Gastroesophageal sphincter (tissue), 4 donors: ENCODE measurements at regions not wholly inside any gene's neighbourhood (a gene's known extent, or its start where the extent isn't known, plus 50 kb on each side); places are given as distances from the start of the nearest gene placed in this dataset.

Source experiments
- ATAC-seq: fragments of 150-250 bp; one replicate; pipeline ENCODE4 v1.9.1; 2016; ENCODE audit warnings: mild to moderate bottlenecking, moderate library complexity
- H3K27ac ChIP-seq, 4 donors: fragments of 200-600 bp; sonication (generic) in 3 of 4; 1 replicate in 3 of 4; 2 replicates in 1 of 4; pipeline ENCODE4 v1.5.1; 2016 to 2019
- H3K27me3 ChIP-seq: fragments of 200-600 bp; sonication (generic); one replicate; pipeline ENCODE4 v1.5.1; 2019
- H3K36me3 ChIP-seq, 2 donors: fragments of 200-600 bp; sonication (generic); one replicate each; pipeline ENCODE4 v1.5.1; 2019; ENCODE audit warnings: control low read depth in 1 of 2
- H3K4me1 ChIP-seq, 3 donors: fragments of 200-600 bp; sonication (generic); 1 replicate in 2 of 3; 2 replicates in 1 of 3; pipeline ENCODE4 v1.5.1; 2016 to 2019; ENCODE audit warnings: control low read depth in 2 of 3
- H3K4me3 ChIP-seq, 2 donors: fragments of 200-600 bp; sonication (generic); one replicate each; pipeline ENCODE4 v1.5.1; 2019; ENCODE audit warnings: mild to moderate bottlenecking in 1 of 2, moderate library complexity in 1 of 2
- H3K9me3 ChIP-seq, 3 donors: fragments of 200-600 bp; sonication (generic); one replicate each; pipeline ENCODE4 v1.5.1; 2017 to 2019; ENCODE audit warnings: control low read depth in 2 of 3
- EP300 ChIP-seq: sonication (generic); formaldehyde crosslinking; IDR thresholded peaks from one replicate; pipeline ENCODE4 v1.6.1; 2017; ENCODE audit warnings: antibody characterized with exemption, mild to moderate bottlenecking
- POLR2A ChIP-seq, 2 donors: fragments of 450-650 bp; IDR thresholded peaks; one replicate each; pipeline ENCODE4 v1.6.1; 2017; ENCODE audit warnings: antibody characterized with exemption in 2 of 2, mild to moderate bottlenecking in 2 of 2, moderate library complexity in 1 of 2
- POLR2AphosphoS5 ChIP-seq: sonication (generic); formaldehyde crosslinking; IDR thresholded peaks from one replicate; pipeline ENCODE4 v1.6.1; 2017; ENCODE audit warnings: antibody characterized with exemption
- WGBS, 2 donors: methylation state at CpG; one replicate each; pipeline ENCODE4 v1.1.5; 2018; ENCODE audit warnings: low coverage in 1 of 2; 5-methylcytosine and 5-hydroxymethylcytosine counted together
- TF ChIP-seq, protein P1 (sequence below), 4 experiments: fragments of 200-600 bp in 2 of 4; fragments of 450-650 bp in 2 of 4; sonication (generic) in 1 of 4; IDR thresholded peaks; one replicate each; pipeline ENCODE4 v1.5.1; 2017 to 2019; ENCODE audit warnings: antibody characterized with exemption in 4 of 4, mild to moderate bottlenecking in 2 of 4, moderate library complexity in 2 of 4

DNA sequence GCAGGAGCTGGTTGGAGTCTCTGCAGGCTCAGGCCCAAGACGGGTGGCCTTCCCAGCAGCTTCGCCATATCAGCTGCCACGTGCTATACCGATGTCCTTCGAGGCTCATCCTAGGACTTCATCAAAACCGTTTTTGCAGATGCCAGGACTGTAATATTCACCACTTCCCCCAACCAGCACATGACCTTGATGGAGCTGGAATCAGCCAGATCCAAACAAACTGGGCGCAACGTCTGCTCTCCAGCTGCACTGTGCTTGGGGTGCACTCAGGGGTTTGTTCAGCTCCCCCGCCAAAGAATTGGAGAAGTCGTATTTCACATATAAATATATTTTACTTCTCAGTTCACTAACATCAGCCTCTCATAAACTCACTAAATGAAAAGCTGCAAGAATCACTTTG is 149.5 kb upstream of the DIO3 start:
- Histone ChIP-seq H3K27ac (no peak overlapping the region), H3K36me3 (no peaks in the 10 kb centered on the region), H3K9me3 (no peaks in the 10 kb centered on the region), H3K4me3 (no peak overlapping the region), H3K4me1 (peaks cover 0 to 6% (median 0%) of the 10 kb centered on the region in 3 donors), H3K27me3 (peaks cover 9% of the 10 kb centered on the region)
- TF ChIP-seq EP300 (no peak), POLR2AphosphoS5 (no peak), POLR2A (IDR thresholded peaks at IDR 0.05) (no peak)
- TF ChIP-seq, protein P1, sequence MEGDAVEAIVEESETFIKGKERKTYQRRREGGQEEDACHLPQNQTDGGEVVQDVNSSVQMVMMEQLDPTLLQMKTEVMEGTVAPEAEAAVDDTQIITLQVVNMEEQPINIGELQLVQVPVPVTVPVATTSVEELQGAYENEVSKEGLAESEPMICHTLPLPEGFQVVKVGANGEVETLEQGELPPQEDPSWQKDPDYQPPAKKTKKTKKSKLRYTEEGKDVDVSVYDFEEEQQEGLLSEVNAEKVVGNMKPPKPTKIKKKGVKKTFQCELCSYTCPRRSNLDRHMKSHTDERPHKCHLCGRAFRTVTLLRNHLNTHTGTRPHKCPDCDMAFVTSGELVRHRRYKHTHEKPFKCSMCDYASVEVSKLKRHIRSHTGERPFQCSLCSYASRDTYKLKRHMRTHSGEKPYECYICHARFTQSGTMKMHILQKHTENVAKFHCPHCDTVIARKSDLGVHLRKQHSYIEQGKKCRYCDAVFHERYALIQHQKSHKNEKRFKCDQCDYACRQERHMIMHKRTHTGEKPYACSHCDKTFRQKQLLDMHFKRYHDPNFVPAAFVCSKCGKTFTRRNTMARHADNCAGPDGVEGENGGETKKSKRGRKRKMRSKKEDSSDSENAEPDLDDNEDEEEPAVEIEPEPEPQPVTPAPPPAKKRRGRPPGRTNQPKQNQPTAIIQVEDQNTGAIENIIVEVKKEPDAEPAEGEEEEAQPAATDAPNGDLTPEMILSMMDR (IDR thresholded peaks at IDR 0.05), result no peak
- WGBS, 2 donors, result 42 to 80% methylated on average over 4 to 5 of the region's 10 CpGs
- ATAC-seq, result no peak

GRCh38 chr14:101412739-101413138 is 148.6 kb upstream of the DIO3 start:
- ATAC-seq, result no peak
- Histone ChIP-seq H3K4me3 (no peak overlapping the region), H3K27ac (no peak overlapping the region), H3K4me1 (peaks cover 0 to 6% (median 0%) of the 10 kb centered on the region in 3 donors), H3K9me3 (peaks cover 0 to 4% (median 0%) of the 10 kb centered on the region in 3 donors), H3K36me3 (no peaks in the 10 kb centered on the region), H3K27me3 (no peaks in the 10 kb centered on the region)
- TF ChIP-seq POLR2AphosphoS5 (no peak), EP300 (no peak), POLR2A (IDR thresholded peaks at IDR 0.05) (no peak)
- TF ChIP-seq, protein P1 (IDR thresholded peaks at IDR 0.05), result no peak
- WGBS, 2 donors, result 85 to 88% methylated on average over 4 to 5 of the region's 5 CpGs

DNA sequence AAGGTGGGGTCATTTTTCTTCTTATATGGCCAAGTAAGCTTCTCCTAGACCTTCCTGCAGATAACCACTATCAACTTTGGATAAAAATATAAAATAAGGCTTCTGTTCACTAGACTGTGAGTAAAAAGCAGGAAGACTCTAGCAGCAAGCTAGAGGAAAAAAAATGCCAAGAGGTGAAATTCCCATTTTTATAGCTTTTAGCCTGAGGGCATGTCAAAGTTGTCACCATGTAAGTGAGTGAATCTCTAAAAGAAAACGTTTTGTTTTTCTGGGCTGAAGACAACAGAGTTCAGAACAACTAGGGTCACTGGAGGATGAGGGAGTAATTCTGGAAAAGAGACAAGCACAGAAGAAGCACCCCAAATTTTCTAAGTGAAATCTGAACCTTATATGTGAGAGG is 143.9 kb upstream of the DIO3 start:
- ATAC-seq, result no peak
- no peak overlapping the region for H3K4me3 ChIP-seq
- 43% methylated on average over 1 of the region's 1 CpG for WGBS, 2 donors
- H3K9me3 ChIP-seq, result peaks cover 0 to 9% (median 0%) of the 10 kb centered on the region in 3 donors
- no peaks in the 10 kb centered on the region for H3K4me1 ChIP-seq
- TF ChIP-seq EP300 (no peak), POLR2A (IDR thresholded peaks at IDR 0.05) (no peak), POLR2AphosphoS5 (no peak)
- TF ChIP-seq, protein P1 (IDR thresholded peaks at IDR 0.05), result no peak
- no peak overlapping the region for H3K27ac ChIP-seq
- no peaks in the 10 kb centered on the region for H3K27me3 ChIP-seq
- H3K36me3 ChIP-seq, result no peaks in the 10 kb centered on the region

DNA sequence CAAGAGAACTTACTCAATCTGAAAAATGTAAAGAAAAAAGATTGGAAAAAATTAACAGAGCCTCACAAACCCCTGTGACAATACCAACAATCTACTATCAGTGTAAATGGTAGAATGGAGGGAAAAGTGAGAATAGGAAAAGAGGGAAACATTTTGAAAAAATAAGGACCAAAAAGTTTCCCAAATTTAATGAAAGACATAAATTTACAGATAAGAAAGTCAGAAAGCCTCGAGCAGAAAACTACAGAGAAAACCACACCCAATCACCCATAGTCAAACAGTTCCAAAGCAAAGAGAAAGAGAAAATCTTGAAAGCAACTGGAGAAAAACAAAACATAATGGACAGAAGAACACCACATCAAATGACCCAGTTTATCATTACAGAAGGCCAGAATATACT is 142.7 kb upstream of the DIO3 start:
- no peaks in the 10 kb centered on the region for H3K27me3 ChIP-seq
- no peak overlapping the region for H3K27ac ChIP-seq
- H3K4me3 ChIP-seq, result no peak overlapping the region
- H3K4me1 ChIP-seq, result no peaks in the 10 kb centered on the region
- WGBS, 2 donors, result 17 to 30% methylated on average over 1 of the region's 1 CpG
- ATAC-seq, result no peak
- no peaks in the 10 kb centered on the region for H3K36me3 ChIP-seq
- peaks cover 0 to 9% (median 0%) of the 10 kb centered on the region in 3 donors for H3K9me3 ChIP-seq
- TF ChIP-seq, protein P1 (IDR thresholded peaks at IDR 0.05), result no peak
- no peak for TF ChIP-seq EP300
- TF ChIP-seq POLR2A (IDR thresholded peaks at IDR 0.05), result no peak
- no peak for TF ChIP-seq POLR2AphosphoS5

DNA sequence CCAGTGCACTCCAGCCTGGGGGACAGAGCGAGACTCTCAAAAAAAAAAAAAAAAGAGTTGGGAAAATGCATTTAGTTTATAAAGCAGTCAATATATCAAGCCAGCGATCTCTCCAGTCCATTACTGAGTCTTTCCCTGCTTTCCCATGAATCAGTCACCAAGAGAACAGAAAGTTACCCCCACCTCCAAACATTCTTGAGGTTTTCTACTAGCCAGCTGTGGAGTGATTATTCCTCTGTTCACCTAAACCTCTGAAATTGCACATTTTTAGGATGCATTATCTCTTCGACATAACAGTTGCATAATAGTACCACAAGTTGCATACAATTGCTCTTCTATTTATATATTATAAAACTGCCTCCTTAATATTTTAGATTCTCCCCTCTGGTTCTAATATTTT is 134.8 kb upstream of the DIO3 start:
- no peak overlapping the region for H3K4me3 ChIP-seq
- H3K9me3 ChIP-seq, result peaks cover 0 to 32% (median 0%) of the 10 kb centered on the region in 3 donors
- no peaks in the 10 kb centered on the region for H3K36me3 ChIP-seq
- ATAC-seq, result no peak
- no peaks in the 10 kb centered on the region for H3K27me3 ChIP-seq
- TF ChIP-seq POLR2A (IDR thresholded peaks at IDR 0.05) (no peak), POLR2AphosphoS5 (no peak), EP300 (no peak)
- TF ChIP-seq, protein P1 (IDR thresholded peaks at IDR 0.05), result no peak
- no peak overlapping the region for H3K27ac ChIP-seq
- 85 to 88% methylated on average over 2 to 3 of the region's 3 CpGs for WGBS, 2 donors
- H3K4me1 ChIP-seq, result no peaks in the 10 kb centered on the region
